ENCODE measurements at regions not wholly inside any gene's neighbourhood (a gene's known extent, or its start where the extent isn't known, plus 50 kb on each side); places are given as distances from the start of the nearest gene placed in this dataset.

DNA sequence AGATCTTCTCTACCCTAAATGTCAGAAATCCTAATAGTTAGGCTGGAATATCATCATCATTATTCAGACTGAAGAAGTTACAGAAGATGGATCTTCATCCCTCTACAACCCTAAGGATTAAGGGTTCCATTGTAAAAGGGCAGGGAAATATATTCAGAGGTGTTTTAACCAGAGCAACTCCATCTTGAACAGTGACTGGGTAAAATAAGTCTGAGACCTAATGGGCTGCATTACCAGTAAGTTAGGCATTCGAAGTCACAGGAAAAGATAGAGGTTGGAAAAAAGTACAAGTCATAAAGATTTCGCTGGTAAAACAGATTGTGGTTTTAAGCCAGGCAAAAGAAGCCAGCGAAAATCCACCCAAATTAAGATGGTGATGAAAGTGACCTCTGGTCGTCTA, 968.7 kb downstream of the CNTNAP5 start:
- TF ChIP-seq, protein P1, sequence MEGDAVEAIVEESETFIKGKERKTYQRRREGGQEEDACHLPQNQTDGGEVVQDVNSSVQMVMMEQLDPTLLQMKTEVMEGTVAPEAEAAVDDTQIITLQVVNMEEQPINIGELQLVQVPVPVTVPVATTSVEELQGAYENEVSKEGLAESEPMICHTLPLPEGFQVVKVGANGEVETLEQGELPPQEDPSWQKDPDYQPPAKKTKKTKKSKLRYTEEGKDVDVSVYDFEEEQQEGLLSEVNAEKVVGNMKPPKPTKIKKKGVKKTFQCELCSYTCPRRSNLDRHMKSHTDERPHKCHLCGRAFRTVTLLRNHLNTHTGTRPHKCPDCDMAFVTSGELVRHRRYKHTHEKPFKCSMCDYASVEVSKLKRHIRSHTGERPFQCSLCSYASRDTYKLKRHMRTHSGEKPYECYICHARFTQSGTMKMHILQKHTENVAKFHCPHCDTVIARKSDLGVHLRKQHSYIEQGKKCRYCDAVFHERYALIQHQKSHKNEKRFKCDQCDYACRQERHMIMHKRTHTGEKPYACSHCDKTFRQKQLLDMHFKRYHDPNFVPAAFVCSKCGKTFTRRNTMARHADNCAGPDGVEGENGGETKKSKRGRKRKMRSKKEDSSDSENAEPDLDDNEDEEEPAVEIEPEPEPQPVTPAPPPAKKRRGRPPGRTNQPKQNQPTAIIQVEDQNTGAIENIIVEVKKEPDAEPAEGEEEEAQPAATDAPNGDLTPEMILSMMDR (IDR thresholded peaks at IDR 0.05): no peak
- intact Hi-C loops (cut with DNase I): no loop called here
- Histone ChIP-seq H3K4me1 (no peaks in the 10 kb centered on the region), H3K9me3 (no peaks in the 10 kb centered on the region), H3K27me3 (no peaks in the 10 kb centered on the region), H3K36me3 (no peaks in the 10 kb centered on the region), H3K27ac (no peak overlapping the region), H3K4me3 (no peak overlapping the region)
- ATAC-seq (no peak), DNase-seq (no peak)

DNA sequence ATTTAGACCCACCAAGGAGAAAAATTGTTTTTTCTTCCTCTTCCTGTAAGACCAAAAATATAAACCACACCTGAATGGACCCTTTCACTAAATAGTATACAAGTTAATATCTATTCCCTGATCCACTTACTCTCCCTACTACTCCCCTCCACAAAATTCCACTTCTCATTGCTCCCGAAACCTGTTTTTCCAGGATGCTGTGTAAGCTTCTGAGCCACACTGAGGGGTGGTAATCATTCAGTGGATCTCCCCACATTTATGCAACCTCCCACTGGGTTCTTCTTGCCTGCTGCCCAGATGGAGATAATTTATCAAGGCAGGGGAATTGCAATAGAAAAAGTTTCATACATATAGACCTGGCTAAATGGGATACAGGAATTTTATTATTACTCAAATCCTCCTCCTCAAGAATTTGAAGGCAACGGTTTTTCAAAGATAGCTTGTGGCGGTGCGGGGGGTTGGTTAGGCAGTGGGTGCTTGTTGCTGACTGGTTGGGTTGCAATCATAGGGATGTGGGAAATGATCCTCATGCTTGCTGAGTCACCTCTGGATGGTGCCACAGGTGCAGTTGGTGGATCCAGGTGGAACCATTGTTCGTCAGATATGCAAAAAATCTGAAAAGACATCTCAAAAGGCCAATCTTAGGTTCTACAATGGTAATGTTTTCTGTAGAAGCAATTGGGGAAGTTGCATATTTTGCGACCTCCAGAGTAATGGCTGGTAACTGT, 970.3 kb downstream of the CNTNAP5 start:
- no peak for DNase-seq
- no peaks in the 10 kb centered on the region for H3K36me3 ChIP-seq
- no peak overlapping the region for H3K27ac ChIP-seq
- TF ChIP-seq, protein P1 (IDR thresholded peaks at IDR 0.05): no peak
- H3K4me1 ChIP-seq: no peaks in the 10 kb centered on the region
- H3K9me3 ChIP-seq: no peaks in the 10 kb centered on the region
- no peak overlapping the region for H3K4me3 ChIP-seq
- no peak for ATAC-seq
- intact Hi-C loops (cut with DNase I): no loop called here
- H3K27me3 ChIP-seq: no peaks in the 10 kb centered on the region

DNA sequence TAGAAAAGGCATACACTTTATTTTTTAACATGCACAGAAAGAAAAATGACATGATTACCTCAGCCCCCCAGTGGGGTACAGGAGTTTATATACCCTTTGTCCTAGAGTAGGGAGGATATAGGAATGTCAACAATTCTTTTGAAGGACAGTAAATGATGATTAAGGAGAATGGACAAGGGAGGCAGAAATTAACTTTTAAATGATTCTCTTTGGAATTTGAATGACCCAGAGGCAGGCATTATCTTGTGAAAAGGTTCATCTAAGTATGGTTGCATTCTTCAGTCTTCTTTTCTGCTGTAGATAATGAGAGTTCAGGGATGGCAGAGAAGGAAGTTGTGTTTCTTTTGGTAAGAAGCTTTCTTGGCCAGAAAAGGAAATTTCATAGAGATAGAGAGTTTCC, 971.3 kb downstream of the CNTNAP5 start:
- H3K9me3 ChIP-seq: no peaks in the 10 kb centered on the region
- intact Hi-C loops (cut with DNase I): no loop called here
- no peaks in the 10 kb centered on the region for H3K27me3 ChIP-seq
- no peaks in the 10 kb centered on the region for H3K36me3 ChIP-seq
- no peak overlapping the region for H3K27ac ChIP-seq
- no peaks in the 10 kb centered on the region for H3K4me1 ChIP-seq
- DNase-seq (no peak), ATAC-seq (no peak)
- TF ChIP-seq, protein P1 (IDR thresholded peaks at IDR 0.05): no peak
- H3K4me3 ChIP-seq: no peak overlapping the region

DNA sequence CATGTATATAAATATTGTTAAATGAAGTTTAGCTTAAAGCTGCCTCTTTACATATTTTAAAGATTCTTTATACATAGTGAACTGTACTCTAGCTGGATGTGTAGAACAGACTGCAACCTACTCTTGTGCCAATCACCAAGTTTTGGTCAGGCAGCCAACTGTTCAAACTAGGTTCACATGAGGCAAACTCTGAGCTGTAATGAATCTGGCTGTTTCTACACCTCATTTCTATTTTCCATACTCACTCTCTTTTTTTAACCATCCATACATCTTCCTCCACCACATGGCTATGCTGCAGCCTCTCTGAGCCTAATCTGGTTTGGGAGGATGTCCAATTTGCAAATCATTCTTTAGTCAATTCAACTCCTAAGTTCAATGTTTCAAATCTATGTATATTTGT, 974.8 kb downstream of the CNTNAP5 start:
- intact Hi-C loops (cut with DNase I): no loop called here
- Histone ChIP-seq H3K4me1 (no peaks in the 10 kb centered on the region), H3K4me3 (no peak overlapping the region), H3K27ac (no peak overlapping the region), H3K36me3 (no peaks in the 10 kb centered on the region), H3K9me3 (no peaks in the 10 kb centered on the region), H3K27me3 (no peaks in the 10 kb centered on the region)
- TF ChIP-seq, protein P1 (IDR thresholded peaks at IDR 0.05): no peak
- no peak for ATAC-seq
- DNase-seq: no peak

DNA sequence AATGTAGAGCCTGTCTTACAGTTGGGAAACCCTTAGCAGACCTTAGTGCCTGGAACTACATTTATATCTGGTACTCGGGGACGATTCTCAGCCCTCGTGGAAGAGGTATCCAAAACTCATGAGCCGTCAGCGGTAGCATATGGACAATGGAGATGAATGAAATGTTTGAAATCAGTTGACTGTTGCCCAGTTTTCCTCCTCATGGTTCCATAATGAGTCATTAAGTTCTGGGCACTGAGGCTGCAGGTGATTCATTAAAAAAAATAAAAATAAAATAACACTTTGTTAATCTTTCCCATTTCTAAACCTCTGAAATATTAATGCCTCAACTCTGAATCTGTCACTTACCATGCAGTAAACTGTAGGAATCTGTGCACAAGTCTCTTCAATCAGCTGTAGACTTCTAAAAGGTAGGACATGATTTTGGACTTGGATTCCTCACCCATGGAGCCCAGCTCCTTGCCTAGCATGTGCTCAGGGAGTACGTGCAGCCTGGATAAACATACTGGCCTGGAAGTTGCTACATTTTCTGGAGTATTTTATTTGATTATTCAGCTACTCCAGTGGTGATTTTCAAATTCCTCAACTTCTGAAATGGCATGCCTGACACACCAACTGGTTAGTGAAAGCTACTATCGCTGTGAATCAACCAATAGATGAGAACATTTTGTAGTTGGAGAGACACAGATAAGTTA, 979.2 kb downstream of the CNTNAP5 start:
- ATAC-seq: no peak
- DNase-seq: no peak
- Histone ChIP-seq H3K36me3 (no peaks in the 10 kb centered on the region), H3K4me3 (no peak overlapping the region), H3K27me3 (no peaks in the 10 kb centered on the region), H3K9me3 (no peaks in the 10 kb centered on the region), H3K27ac (no peak overlapping the region), H3K4me1 (no peaks in the 10 kb centered on the region)
- intact Hi-C loops (cut with DNase I): no loop called here
- TF ChIP-seq, protein P1 (IDR thresholded peaks at IDR 0.05): no peak

Measured in upper lobe of right lung (tissue), 1 donor.